ENCODE measurements at regions not wholly inside any gene's neighbourhood (a gene's known extent, or its start where the extent isn't known, plus 50 kb on each side); places are given as distances from the start of the nearest gene placed in this dataset.

DNA sequence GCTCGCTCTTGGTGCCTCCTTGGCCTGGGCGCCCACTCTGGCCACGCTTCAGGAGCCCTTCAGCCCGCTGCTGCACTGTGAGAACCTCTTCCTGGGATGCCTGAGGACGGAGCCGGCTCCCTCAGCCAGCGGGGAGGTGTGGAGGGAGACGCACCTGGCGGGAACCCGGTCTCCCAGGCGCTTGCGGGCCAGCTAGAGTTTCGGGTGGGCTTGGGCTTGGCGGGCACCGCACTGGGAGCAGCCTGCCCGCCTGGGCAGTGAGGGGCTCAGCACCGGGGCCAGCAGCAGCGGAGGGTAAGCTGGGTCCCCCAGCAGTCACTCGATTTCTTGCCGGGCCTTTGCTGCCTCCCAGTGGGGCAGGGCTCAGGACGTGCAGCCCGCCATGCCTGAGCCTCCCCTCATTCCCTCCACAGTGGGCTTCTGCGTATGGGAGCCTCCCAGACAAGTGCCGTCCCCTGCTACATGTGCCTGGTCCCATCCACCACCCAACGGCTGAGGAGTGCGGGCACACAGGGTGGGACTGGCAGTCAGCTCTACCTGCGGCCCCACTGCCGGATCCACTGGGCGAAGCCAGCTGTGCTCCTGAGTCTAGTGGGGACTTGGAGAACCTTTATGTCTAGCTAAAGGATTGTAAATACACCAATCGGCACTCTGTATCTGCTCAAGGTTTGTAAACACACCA is 708.7 kb downstream of the VGLL3 start:
- no peak for DNase-seq (ENCODE audit: low spot score)

DNA sequence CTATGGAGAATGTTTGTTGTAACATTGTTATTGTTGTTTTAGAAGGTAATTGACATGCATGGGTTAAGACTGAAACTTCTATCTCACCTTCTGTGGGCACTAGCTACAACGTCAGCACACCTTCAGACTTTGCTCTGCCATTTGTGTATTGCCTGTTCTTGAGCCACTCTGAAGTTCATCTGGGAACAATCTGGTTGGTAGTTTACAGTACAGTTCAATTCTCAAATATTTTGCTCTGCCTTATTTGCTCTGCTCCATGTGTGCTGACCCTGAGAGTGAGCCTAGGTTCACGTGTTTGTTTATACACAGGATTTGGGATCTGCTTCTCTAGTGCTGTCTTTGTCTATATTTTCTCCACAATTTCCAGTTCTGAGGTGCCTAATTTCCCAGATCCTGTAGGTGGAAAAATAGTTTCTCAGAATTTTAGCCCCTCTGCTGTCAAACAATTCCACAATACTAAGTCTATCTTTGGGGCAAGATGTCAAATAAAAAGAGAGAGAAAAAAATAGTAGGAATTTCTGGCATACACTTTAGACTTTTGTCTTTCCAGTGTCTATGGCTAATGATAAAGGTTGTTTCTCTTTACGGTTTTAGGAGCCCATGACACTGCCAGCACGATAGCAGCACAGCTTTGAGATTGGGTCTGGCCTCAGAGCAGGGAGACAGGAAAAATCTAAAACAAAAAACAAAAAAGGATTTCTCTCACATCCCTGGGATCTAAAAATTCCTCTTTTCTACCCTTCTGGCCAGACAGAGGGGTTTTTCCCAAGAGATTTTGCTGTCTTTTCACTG is 721.4 kb downstream of the VGLL3 start:
- DNase-seq (ENCODE audit: low spot score): no peak

DNA sequence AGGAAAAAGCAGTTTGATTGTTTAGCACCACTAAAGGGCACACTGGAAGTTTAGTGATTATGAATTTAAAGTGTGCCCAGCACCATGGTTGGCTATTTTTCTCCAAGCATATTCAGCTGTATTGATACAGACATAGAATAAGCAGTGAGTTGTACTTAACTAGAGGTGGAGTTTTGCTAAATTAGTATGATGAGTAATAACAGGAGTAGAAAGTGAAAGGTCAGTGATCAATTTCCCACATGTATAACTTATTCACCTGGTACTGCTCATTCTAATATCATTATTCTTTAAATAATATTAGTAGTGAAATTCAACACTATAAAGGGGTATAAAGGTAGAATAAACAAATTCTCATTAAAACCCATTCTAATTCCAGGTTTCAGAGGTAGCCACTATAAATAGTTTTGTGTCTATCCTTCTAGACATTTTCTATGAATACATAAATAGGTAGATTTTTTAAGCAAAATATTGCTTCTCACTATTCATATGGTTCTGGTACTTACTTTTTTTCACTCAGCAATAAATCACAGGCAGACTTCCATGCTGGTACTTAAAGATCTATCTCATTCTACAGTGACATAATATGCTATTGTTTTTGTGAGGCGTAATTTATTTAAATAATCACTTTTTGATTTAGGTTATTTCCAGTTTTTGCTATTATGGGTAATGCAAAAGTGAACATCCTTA is 732.9 kb downstream of the VGLL3 start:
- DNase-seq (ENCODE audit: low spot score): no peak

GRCh38 chr3:86254480-86254879 is 736.5 kb downstream of the VGLL3 start:
- no peak for DNase-seq (ENCODE audit: low spot score)

DNA sequence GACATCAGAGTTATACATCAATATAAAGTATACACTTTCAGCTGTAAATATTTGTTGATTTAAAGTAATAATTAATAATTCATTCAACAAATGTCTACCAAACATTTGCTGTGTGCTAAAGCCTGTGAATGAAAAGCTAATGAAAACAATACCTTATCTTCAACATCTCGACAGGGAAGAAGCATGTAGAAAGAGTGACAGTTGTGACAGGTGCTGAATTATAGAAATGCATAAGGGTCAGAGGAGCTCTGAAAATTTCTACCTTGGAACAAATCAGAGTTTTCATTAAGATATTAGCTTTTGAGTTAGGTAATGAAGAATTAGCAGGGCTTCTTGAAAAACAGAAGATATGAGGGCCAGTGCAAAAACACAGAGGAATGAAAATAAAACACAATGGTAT is 739.2 kb downstream of the VGLL3 start:
- no peak for DNase-seq (ENCODE audit: low spot score)

GRCh38 chr3:86249833-86250232 is 741.1 kb downstream of the VGLL3 start:
- no peak for DNase-seq (ENCODE audit: low spot score)

DNA sequence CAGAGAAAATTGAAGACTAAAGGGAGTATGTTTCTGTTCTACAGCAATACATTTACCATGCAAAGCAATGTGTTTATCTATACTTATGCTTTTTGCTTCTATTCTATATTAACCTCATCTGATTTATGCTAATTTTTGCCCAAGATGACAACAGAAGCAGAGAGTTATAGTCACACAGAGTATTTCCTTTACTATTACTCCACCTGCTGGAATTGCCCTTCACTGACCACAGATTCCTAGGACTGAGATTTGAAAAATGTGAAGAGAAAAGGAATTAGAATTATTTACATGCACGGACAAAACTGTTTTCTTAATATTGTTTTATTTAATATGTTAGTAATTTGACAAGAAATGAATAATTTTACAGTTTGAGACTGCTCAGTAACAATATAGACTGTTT is 745.6 kb downstream of the VGLL3 start:
- DNase-seq (ENCODE audit: low spot score): no peak

DNA sequence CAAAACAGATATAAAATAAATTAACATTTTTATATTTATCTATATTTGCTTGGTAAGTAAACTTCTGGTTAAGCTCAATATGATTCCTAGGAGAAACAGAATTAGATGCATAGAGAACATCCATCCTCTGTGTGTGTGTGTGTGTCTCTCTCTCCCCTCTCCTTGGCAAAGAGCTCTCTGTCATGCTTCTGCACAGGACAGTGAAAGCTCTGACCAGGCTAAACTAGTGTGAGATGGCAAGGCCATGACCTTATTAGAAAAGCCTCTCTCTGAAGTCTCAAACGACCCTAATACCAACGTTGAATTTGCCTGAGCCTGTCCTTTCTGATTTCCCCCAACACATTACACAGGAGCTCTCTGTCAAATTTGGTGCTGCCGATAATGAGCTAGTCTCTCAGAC is 746.0 kb downstream of the VGLL3 start:
- no peak for DNase-seq (ENCODE audit: low spot score)

GRCh38 chr3:86239946-86240345 is 751.0 kb downstream of the VGLL3 start:
- DNase-seq (ENCODE audit: low spot score): no peak

GRCh38 chr3:86234506-86235254 is 756.3 kb downstream of the VGLL3 start:
- no peak for DNase-seq (ENCODE audit: low spot score)

DNA sequence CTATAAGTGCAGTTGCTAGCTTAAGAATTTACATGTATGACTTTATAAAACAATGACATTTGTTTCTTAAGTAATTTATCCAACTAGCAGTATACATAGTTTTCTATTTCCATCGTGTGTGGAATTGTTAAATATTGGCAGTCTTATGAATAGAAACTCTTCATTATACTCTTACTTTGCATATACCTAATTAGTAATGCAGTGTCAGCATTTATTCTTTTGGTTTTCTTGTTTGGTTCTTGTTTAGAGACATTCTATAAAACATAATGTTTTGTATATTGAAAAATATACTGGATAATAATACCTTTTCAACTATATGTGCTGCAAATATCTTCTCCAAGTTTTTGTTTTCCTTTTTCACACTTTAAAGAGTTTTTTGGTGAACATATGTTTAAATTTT is 760.2 kb downstream of the VGLL3 start:
- no peak for DNase-seq (ENCODE audit: low spot score)

- DNase-seq (ENCODE audit: low spot score): no peak
Observed at GRCh38 chr3:86229775-86230094, 761.2 kb downstream of the VGLL3 start.

GRCh38 chr3:86229086-86229774 is 761.7 kb downstream of the VGLL3 start:
- no peak for DNase-seq (ENCODE audit: low spot score)

GRCh38 chr3:86228101-86228500 is 762.8 kb downstream of the VGLL3 start:
- DNase-seq (ENCODE audit: low spot score): no peak

- no peak for DNase-seq (ENCODE audit: low spot score)
Observed at GRCh38 chr3:86225461-86225860, 765.5 kb downstream of the VGLL3 start.

- no peak for DNase-seq (ENCODE audit: low spot score)
Observed at GRCh38 chr3:86221601-86222000, 769.3 kb downstream of the VGLL3 start.

DNA sequence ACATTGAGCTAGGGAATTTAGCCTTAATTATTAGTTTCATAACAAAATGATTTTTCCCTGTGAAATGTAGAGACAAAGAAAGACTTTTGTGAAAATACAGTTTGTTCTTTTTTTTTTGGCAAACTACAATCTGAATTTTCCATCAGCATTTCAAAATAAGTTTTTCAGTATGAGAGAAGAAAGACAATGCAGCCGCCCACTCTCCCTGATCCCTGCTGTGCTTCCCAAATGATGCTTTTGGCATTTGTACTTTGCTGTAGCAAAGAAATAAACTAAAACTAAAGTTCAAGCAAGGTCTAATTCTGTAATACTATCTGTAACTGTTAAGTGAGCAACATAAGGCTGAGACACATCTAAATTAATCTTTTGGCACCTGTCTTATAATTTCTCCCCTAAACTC is 782.2 kb downstream of the VGLL3 start:
- no peak for DNase-seq (ENCODE audit: low spot score)

- no peak for DNase-seq (ENCODE audit: low spot score)
Observed at GRCh38 chr3:86182606-86183005, 808.3 kb downstream of the VGLL3 start.

- no peak for DNase-seq (ENCODE audit: low spot score)
Observed at GRCh38 chr3:86180696-86181095, 810.3 kb downstream of the VGLL3 start.

GRCh38 chr3:86178095-86178494 is 812.9 kb downstream of the VGLL3 start:
- no peak for DNase-seq (ENCODE audit: low spot score)

DNA sequence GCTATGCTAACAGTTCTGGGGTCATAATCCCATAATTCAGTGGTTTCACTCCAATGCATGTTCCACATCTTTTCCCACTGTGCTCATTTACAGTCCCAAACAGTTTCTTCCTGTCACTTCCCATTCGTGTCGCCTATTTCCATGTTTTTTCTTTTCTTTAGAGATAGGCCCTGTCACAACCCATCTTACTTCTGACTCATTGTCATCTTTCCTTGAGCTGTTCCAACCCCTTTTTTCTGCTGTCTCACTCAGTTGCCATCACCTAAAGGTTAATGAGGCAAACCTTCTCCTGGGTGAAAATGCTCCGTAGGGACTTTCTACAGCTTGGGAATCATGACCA is 814.5 kb downstream of the VGLL3 start:
- no peak for DNase-seq (ENCODE audit: low spot score)
